ENCODE measurements at regions not wholly inside any gene's neighbourhood (a gene's known extent, or its start where the extent isn't known, plus 50 kb on each side); places are given as distances from the start of the nearest gene placed in this dataset.
"Not testable (repeated sequence)": the region's sequence is repeated elsewhere in the genome, so short reads cannot be mapped to it uniquely, and the experiment has no call there.

GRCh38 chr5:102659151-102659550 lies 96.0 kb upstream of the PAM start:
- DNase-seq (ENCODE audit: low spot score), result no peak
- in situ Hi-C loops (cut with HindIII; ENCODE audit: low sequenced_read_pairs), result no loop called here

- no peak for DNase-seq (ENCODE audit: low spot score)
- in situ Hi-C loops (cut with HindIII; ENCODE audit: low sequenced_read_pairs), result no loop called here
These were observed 95.0 kb upstream of the PAM start for GRCh38 chr5:102660111-102660510.

GRCh38 chr5:102663749-102664530 lies 91.2 kb upstream of the PAM start:
- DNase-seq (ENCODE audit: low spot score), result peak; percentile 96
- in situ Hi-C loops (cut with HindIII; ENCODE audit: low sequenced_read_pairs), result no loop called here

- in situ Hi-C loops (cut with HindIII; ENCODE audit: low sequenced_read_pairs), result no loop called here
- peak; percentile 78 for DNase-seq (ENCODE audit: low spot score)
These were observed 90.3 kb upstream of the PAM start for GRCh38 chr5:102664616-102665335.

- DNase-seq (ENCODE audit: low spot score), result peak; percentile 81
- in situ Hi-C loops (cut with HindIII; ENCODE audit: low sequenced_read_pairs), result no loop called here
These were observed 88.8 kb upstream of the PAM start for GRCh38 chr5:102666164-102666946.

GRCh38 chr5:102668220-102668932 lies 86.7 kb upstream of the PAM start:
- in situ Hi-C loops (cut with HindIII; ENCODE audit: low sequenced_read_pairs), result no loop called here

GRCh38 chr5:102670224-102670836 lies 84.8 kb upstream of the PAM start:
- DNase-seq (ENCODE audit: low spot score), result no peak
- in situ Hi-C loops (cut with HindIII; ENCODE audit: low sequenced_read_pairs), result no loop called here

More at GRCh38 chr5:102668220-102668932, 86.7 kb upstream of the PAM start:
- peak; percentile 48 for DNase-seq (ENCODE audit: low spot score)

GRCh38 chr5:102671033-102671734 lies 83.9 kb upstream of the PAM start:
- DNase-seq (ENCODE audit: low spot score); in situ Hi-C loops (cut with HindIII; ENCODE audit: low sequenced_read_pairs): not testable (repeated sequence)

- in situ Hi-C loops (cut with HindIII; ENCODE audit: low sequenced_read_pairs), result no loop called here
- DNase-seq (ENCODE audit: low spot score), result no peak
These were observed 76.6 kb upstream of the PAM start for GRCh38 chr5:102678267-102679058.

GRCh38 chr5:102681403-102681983 lies 73.6 kb upstream of the PAM start:
- peak; percentile 84 for DNase-seq (ENCODE audit: low spot score)
- in situ Hi-C loops (cut with HindIII; ENCODE audit: low sequenced_read_pairs), result no loop called here

GRCh38 chr5:102682101-102682647 lies 72.9 kb upstream of the PAM start:
- in situ Hi-C loops (cut with HindIII; ENCODE audit: low sequenced_read_pairs), result no loop called here
- DNase-seq (ENCODE audit: low spot score), result no peak

- DNase-seq (ENCODE audit: low spot score); in situ Hi-C loops (cut with HindIII; ENCODE audit: low sequenced_read_pairs): not testable (repeated sequence)
These were observed 67.0 kb upstream of the PAM start for GRCh38 chr5:102688076-102688475.

- in situ Hi-C loops (cut with HindIII; ENCODE audit: low sequenced_read_pairs), result not testable (repeated sequence)
These were observed 66.3 kb upstream of the PAM start for GRCh38 chr5:102688581-102689342.

GRCh38 chr5:102690910-102691309 lies 64.2 kb upstream of the PAM start:
- no peak for DNase-seq (ENCODE audit: low spot score)
- in situ Hi-C loops (cut with HindIII; ENCODE audit: low sequenced_read_pairs), result no loop called here

More at GRCh38 chr5:102688581-102689342, 66.3 kb upstream of the PAM start:
- DNase-seq (ENCODE audit: low spot score), result not testable (repeated sequence)

GRCh38 chr5:102691434-102691833 lies 63.7 kb upstream of the PAM start:
- DNase-seq (ENCODE audit: low spot score), result no peak
- in situ Hi-C loops (cut with HindIII; ENCODE audit: low sequenced_read_pairs), result no loop called here
